Ovary (tissue), 7 donors: ENCODE measurements at regions not wholly inside any gene's neighbourhood (a gene's known extent, or its start where the extent isn't known, plus 50 kb on each side); places are given as distances from the start of the nearest gene placed in this dataset.

ENCODE experiments used
- DNase-seq, 5 donors: peaks; one replicate each; pipeline ENCODE4 v3.0.0-alpha.2; 2019 to 2020
- H3K27ac ChIP-seq, 2 donors: fragments of 200-600 bp; one replicate each; pipeline versions ENCODE4 v1.5.1 to v1.8.0; 2019 to 2022
- H3K27me3 ChIP-seq: fragments of 200-600 bp; one replicate; pipeline ENCODE4 v1.8.0; 2022
- H3K36me3 ChIP-seq: fragments of 200-600 bp; sonication (generic); one replicate; pipeline ENCODE4 v1.5.1; 2019
- H3K4me1 ChIP-seq: one replicate; pipeline ENCODE4 v1.8.1; 2013; ENCODE audit warnings: mild to moderate bottlenecking, moderate library complexity; ENCODE audit not compliant: insufficient read depth
- H3K4me3 ChIP-seq: fragments of 200-600 bp; sonication (generic); one replicate; pipeline ENCODE4 v1.5.1; 2017
- H3K9me3 ChIP-seq, 2 donors: fragments of 200-600 bp in 1 of 2; sonication (generic) in 1 of 2; one replicate each; pipeline versions ENCODE4 v1.5.1 to v1.8.1; 2013 to 2019; ENCODE audit warnings: mild to moderate bottlenecking in 1 of 2, moderate library complexity in 1 of 2
- CTCF ChIP-seq, 3 donors: fragments of 450-650 bp in 2 of 3; fragments of 200-600 bp in 1 of 3; IDR thresholded peaks; one replicate each; pipeline versions ENCODE4 v1.5.1 to v1.8.0; 2016 to 2022; ENCODE audit warnings: antibody characterized with exemption in 3 of 3, mild to moderate bottlenecking in 1 of 3
- EP300 ChIP-seq: sonication (generic); formaldehyde crosslinking; IDR thresholded peaks from one replicate; pipeline ENCODE4 v1.6.1; 2017; ENCODE audit warnings: antibody characterized with exemption
- POLR2A ChIP-seq: fragments of 450-650 bp; IDR thresholded peaks from one replicate; pipeline ENCODE4 v1.6.1; 2017; ENCODE audit warnings: antibody characterized with exemption, mild to moderate bottlenecking, moderate library complexity
- WGBS, 3 donors: extraction: QIAGEN DNeasy Blood & Tissue Kit in 1 of 3; methylation state at CpG; one replicate each; pipeline versions ENCODE4 v1.1.5 to v1.1.7; 2013 to 2017; 5-methylcytosine and 5-hydroxymethylcytosine counted together
- intact Hi-C, 4 donors: fragments of 100-400 bp; cut with DNase I; formaldehyde crosslinking; loops; one replicate each; pipeline versions ENCODE4 v1.11.0 to v1.15.1; 2022 to 2023
- donor health status: DM: no; HTN: no; CAD: no; lungs with moderate emphysema.
- donor health status: DM: no; HTN: no; CAD: no.
- donor health status: Bipolar disorder and iron deficiency.
- donor health status: DM: no; HTN: no; CAD: no.
- donor health status: DM: yes; HTN: yes; CAD: no.

DNA sequence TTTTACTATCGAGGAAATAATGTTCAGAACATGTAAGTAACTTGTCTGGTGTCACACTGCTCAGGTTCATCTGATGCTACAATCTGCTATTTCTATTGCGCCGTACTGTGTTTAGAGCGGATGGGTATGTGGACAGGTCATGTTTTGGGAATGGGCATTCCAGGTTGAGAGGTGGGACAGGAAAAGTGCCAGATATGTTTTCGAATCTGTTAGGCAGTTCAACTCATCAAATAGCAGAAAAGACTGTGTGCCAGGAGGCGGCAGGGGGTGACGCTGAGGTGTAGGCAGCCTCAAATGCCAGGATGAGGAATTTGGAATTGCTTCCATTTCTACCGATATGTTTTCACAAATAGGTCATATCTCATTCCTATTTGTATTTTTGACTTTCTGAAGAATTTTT lies 123.8 kb downstream of the HRH4 start:
- WGBS, 3 donors: 74 to 95% (median 90%) methylated on average over 8 of the region's 8 CpGs
- H3K27me3 ChIP-seq: no peaks in the 10 kb centered on the region
- no peak overlapping the region for H3K4me3 ChIP-seq
- peaks cover 3% of the 10 kb centered on the region for H3K4me1 ChIP-seq
- intact Hi-C loops: no loop called here
- no peak overlapping the region for H3K27ac ChIP-seq
- TF ChIP-seq EP300 (no peak), CTCF (IDR thresholded peaks at IDR 0.05) (no peak), POLR2A (no peak)
- DNase-seq: no peak
- H3K36me3 ChIP-seq: no peaks in the 10 kb centered on the region
- H3K9me3 ChIP-seq: no peaks in the 10 kb centered on the region

GRCh38 chr18:24584813-24585212 lies 124.4 kb downstream of the HRH4 start:
- TF ChIP-seq POLR2A: no peak
- TF ChIP-seq CTCF (IDR thresholded peaks at IDR 0.05): no peak
- TF ChIP-seq EP300: no peak

GRCh38 chr18:24585996-24586566 lies 125.6 kb downstream of the HRH4 start:
- WGBS, 3 donors: 21 to 30% (median 23%) methylated on average over 6 of the region's 6 CpGs
- Histone ChIP-seq H3K27ac (no peak overlapping the region), H3K27me3 (no peaks in the 10 kb centered on the region), H3K36me3 (no peaks in the 10 kb centered on the region), H3K4me1 (peaks cover 3% of the 10 kb centered on the region), H3K4me3 (no peak overlapping the region), H3K9me3 (no peaks in the 10 kb centered on the region)
- DNase-seq: no peak
- TF ChIP-seq POLR2A (no peak), EP300 (no peak), CTCF (IDR thresholded peaks at IDR 0.05) (no peak)
- intact Hi-C loops: no loop called here

More at GRCh38 chr18:24584813-24585212, 124.4 kb downstream of the HRH4 start:
- no peak overlapping the region for H3K4me3 ChIP-seq
- intact Hi-C loops: no loop called here
- H3K36me3 ChIP-seq: no peaks in the 10 kb centered on the region
- no peaks in the 10 kb centered on the region for H3K27me3 ChIP-seq
- 16 to 21% (median 17%) methylated on average over 5 of the region's 5 CpGs for WGBS, 3 donors
- H3K27ac ChIP-seq: no peak overlapping the region
- peak in 1 of 5 donors; percentile 25 for DNase-seq
- peaks cover 3% of the 10 kb centered on the region for H3K4me1 ChIP-seq
- no peaks in the 10 kb centered on the region for H3K9me3 ChIP-seq

DNA sequence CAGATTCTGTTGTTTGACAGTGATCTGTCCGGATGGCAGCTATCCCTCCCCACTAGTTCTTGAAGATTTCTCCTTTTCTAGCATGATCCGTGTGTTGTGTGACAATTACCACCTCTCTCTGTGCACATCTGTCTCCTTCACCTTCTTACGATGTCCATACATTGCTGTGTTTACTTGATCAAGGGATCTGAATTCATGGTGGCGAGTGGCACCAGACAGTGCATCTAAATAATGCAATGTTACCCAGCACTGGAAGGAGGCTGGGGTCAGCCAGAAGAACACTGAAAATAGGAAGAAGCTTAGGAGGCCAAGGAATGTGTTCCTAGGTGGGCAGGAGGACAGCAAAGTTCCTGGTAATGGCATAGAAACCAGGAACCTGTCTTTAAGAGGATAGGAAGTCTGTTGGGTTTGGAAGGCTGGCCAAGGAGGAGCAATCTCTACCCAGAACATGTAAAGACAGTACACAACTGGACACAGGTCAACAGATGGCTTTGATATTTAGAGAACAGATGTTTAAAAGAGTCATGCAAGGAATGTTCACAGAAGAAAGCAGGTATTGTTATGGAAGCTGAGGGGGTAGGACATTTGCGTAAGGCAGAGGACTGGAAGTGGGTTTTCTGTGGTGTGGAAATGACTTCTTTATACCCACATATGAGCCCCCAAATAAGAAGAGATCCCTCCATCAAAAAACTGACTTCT lies 126.4 kb downstream of the HRH4 start:
- intact Hi-C loops: no loop called here
- TF ChIP-seq EP300 (no peak), CTCF (IDR thresholded peaks at IDR 0.05) (no peak), POLR2A (no peak)
- H3K36me3 ChIP-seq: no peaks in the 10 kb centered on the region
- no peak overlapping the region for H3K4me3 ChIP-seq
- no peak for DNase-seq
- H3K27ac ChIP-seq: no peak overlapping the region
- no peaks in the 10 kb centered on the region for H3K27me3 ChIP-seq
- WGBS, 3 donors: 93 to 96% (median 95%) methylated on average over 5 of the region's 5 CpGs
- H3K9me3 ChIP-seq: no peaks in the 10 kb centered on the region
- H3K4me1 ChIP-seq: peaks cover 3% of the 10 kb centered on the region
